HepG2 (cell line): ENCODE measurements at regions not wholly inside any gene's neighbourhood (a gene's known extent, or its start where the extent isn't known, plus 50 kb on each side); places are given as distances from the start of the nearest gene placed in this dataset.

ENCODE experiments used
- ATAC-seq: fragments of 200-7000 bp; cut with Tn5 transposase; 3 replicates; pipeline ENCODE4 v1.9.1; 2020; ENCODE audit warnings: mild to moderate bottlenecking, moderate library complexity
- BruUV-seq: library from RNA; stranded (reverse); fragments of 400-500 nt; replicated peaks from 2 replicates; lab custom pipeline; 2021; lab: Mats Ljungman, UMichigan
- CTCF ChIA-PET: fragments of 300-600 bp; formaldehyde crosslinking; extraction: SDS; loops from one replicate; lab custom pipeline; 2021; ENCODE audit warnings: low total read pairs, inconsistent platforms, low intra/inter-chr PET ratio; lab: Yijun Ruan, JAX
- POLR2A ChIA-PET: fragments of 350-600 bp; sonication (Branson Sonifier 250); formaldehyde crosslinking; loops from one replicate; lab custom pipeline; 2020; ENCODE audit warnings: antibody characterized with exemption, inconsistent platforms; lab: Yijun Ruan, JAX
- DNase-seq: peaks from one replicate; pipeline ENCODE4 v3.0.0-alpha.2; 2015; ENCODE audit warnings: low spot score
- FAIRE-seq: peaks from 3 replicates; lab custom pipeline; 2011; peaks lifted over from hg19 to GRCh38; lab: Jason Lieb, UNC
- H2AFZ ChIP-seq: one replicate; pipeline ENCODE4 v1.6.1; 2011; ENCODE audit warnings: low read length, inconsistent platforms
- H3K27ac ChIP-seq: fragments of 300-600 bp; 3 replicates; pipeline ENCODE4 v1.8.0; 2011; ENCODE audit warnings: mixed run types, mild to moderate bottlenecking, mixed read lengths, low read length, inconsistent platforms; ENCODE audit not compliant: insufficient read depth; ENCODE audit errors: extremely low read length
- H3K27me3 ChIP-seq, 2 experiments: fragments of 200-600 bp in 1 of 2; 2 replicates in 1 of 2; 3 replicates in 1 of 2; pipeline versions ENCODE4 v1.6.0 to v1.8.0; 2011; ENCODE audit warnings: low read length in 2 of 2, mild to moderate bottlenecking in 2 of 2, moderate library complexity in 2 of 2, inconsistent platforms in 1 of 2; ENCODE audit not compliant: insufficient read depth in 2 of 2, control insufficient read depth in 1 of 2
- H3K36me3 ChIP-seq, 2 experiments: fragments of 200-600 bp in 1 of 2; replicated peaks in 1 of 2; 2 replicates in 1 of 2; 3 replicates in 1 of 2; pipeline versions ENCODE4 v1.5.1 to v1.8.0; 2011; ENCODE audit warnings: low read length in 2 of 2, inconsistent platforms in 1 of 2; ENCODE audit not compliant: insufficient read depth in 2 of 2, control insufficient read depth in 1 of 2
- H3K4me1 ChIP-seq: 2 replicates; pipeline ENCODE4 v1.5.1; 2012; ENCODE audit warnings: low read length, inconsistent platforms; ENCODE audit not compliant: insufficient read depth
- H3K4me2 ChIP-seq: 2 replicates; pipeline ENCODE4 v1.6.0; 2011; ENCODE audit warnings: low read depth, low read length, inconsistent platforms
- H3K4me3 ChIP-seq, 3 experiments: fragments of 200-600 bp in 1 of 3; sonication (generic), shearing (Covaris generic) in 1 of 3; replicated peaks in 1 of 3; 2 replicates each; pipeline ENCODE4 v1.5.1; 2011 to 2016; ENCODE audit warnings: low read length in 3 of 3, inconsistent platforms in 2 of 3, low read depth in 2 of 3, mild to moderate bottlenecking in 2 of 3, control low read depth in 1 of 3, mixed read lengths in 1 of 3; ENCODE audit not compliant: insufficient read depth in 1 of 3
- H3K79me2 ChIP-seq: one replicate; pipeline ENCODE4 v1.6.1; 2011; ENCODE audit warnings: low read length, inconsistent platforms; ENCODE audit not compliant: insufficient read depth
- H3K9ac ChIP-seq: 2 replicates; pipeline ENCODE4 v1.6.0; 2011; ENCODE audit warnings: mild to moderate bottlenecking, low read depth, low read length, inconsistent platforms; ENCODE audit not compliant: insufficient read depth
- H3K9me3 ChIP-seq: 2 replicates; pipeline ENCODE4 v1.5.1; 2012; ENCODE audit warnings: mild to moderate bottlenecking, low read length
- H4K20me1 ChIP-seq: 2 replicates; pipeline ENCODE4 v1.6.0; 2011; ENCODE audit warnings: inconsistent platforms, mild to moderate bottlenecking, low read length, moderate library complexity; ENCODE audit not compliant: insufficient read depth
- ATAD3A ChIP-seq: sonication (generic); formaldehyde crosslinking; IDR thresholded peaks from 2 replicates; pipeline ENCODE4 v1.4.0; 2020; ENCODE audit warnings: missing genetic modification reagents
- CHD4 ChIP-seq: fragments of 200-600 bp; sonication (generic); IDR thresholded peaks from 2 replicates; pipeline ENCODE4 v1.7.0; 2017; ENCODE audit warnings: mild to moderate bottlenecking, low read length, borderline replicate concordance
- EHMT2 ChIP-seq: fragments of 200-600 bp; sonication (generic); IDR thresholded peaks from 2 replicates; pipeline ENCODE4 v1.7.0; 2017; ENCODE audit warnings: antibody characterized with exemption, low read depth, low read length, borderline replicate concordance
- HNRNPH1 ChIP-seq: fragments of 200-400 bp; formaldehyde crosslinking; optimal IDR thresholded peaks from 2 replicates; pipeline ENCODE3; 2017; ENCODE audit warnings: mild to moderate bottlenecking, low read depth, low read length
- MNT ChIP-seq: fragments of 450-650 bp; IDR thresholded peaks from 2 replicates; pipeline ENCODE4 v1.6.1; 2016
- POLR2G ChIP-seq: fragments of 200-400 bp; formaldehyde crosslinking; IDR thresholded peaks from 2 replicates; pipeline ENCODE4 v1.6.1; 2018; ENCODE audit warnings: mild to moderate bottlenecking, low read depth, low read length, moderate library complexity
- ZFP82 ChIP-seq: sonication (generic); formaldehyde crosslinking; IDR thresholded peaks from 2 replicates; pipeline ENCODE4 v1.5.1; 2020; ENCODE audit warnings: mild to moderate bottlenecking, missing genetic modification reagents, borderline replicate concordance
- ZNF564 ChIP-seq: sonication (generic); formaldehyde crosslinking; IDR thresholded peaks from 2 replicates; pipeline ENCODE4 v1.8.1; 2023; ENCODE audit warnings: mild to moderate bottlenecking, missing genetic modification reagents
- ZNF879 ChIP-seq: sonication (generic); formaldehyde crosslinking; IDR thresholded peaks from 2 replicates; pipeline ENCODE4 v1.8.1; 2023; ENCODE audit warnings: missing genetic modification reagents
- in situ Hi-C: cut with HindIII; loops from 2 replicates; pipeline ENCODE4 v1.10.0; 2017; ENCODE audit warnings: low pct_unique_long_range_greater_than_20kb; ENCODE audit not compliant: extremely low pct_ligation_motif_present
- intact Hi-C: fragments of 100-400 bp; cut with micrococcal nuclease; formaldehyde crosslinking; loops from one replicate; pipeline ENCODE4 v1.10.0; 2022; ENCODE audit not compliant: unreplicated experiment
- TF ChIP-seq, protein P1 (sequence below): sonication (generic); formaldehyde crosslinking; IDR thresholded peaks from 2 replicates; pipeline ENCODE4 v1.8.1; 2023; ENCODE audit warnings: mild to moderate bottlenecking, missing genetic modification reagents

GRCh38 chr2:155200753-155201152, 502.3 kb downstream of the KCNJ3 start:
- H3K36me3 ChIP-seq, result no peaks in the 10 kb centered on the region
- H3K79me2 ChIP-seq, result no peaks in the 10 kb centered on the region
- no peak overlapping the region for H3K27ac ChIP-seq
- intact Hi-C loops (no loop called here), in situ Hi-C loops (loop anchor here (25.0 kb wide), 1 partner anchor 763 kb away; no protein-coding TSS in a partner anchor)
- TF ChIP-seq HNRNPH1 (no peak), MNT (no peak), CHD4 (no peak), ZNF564 (CRISPR knock-in tag) (no peak), EHMT2 (no peak), POLR2G (no peak), ZFP82 (CRISPR knock-in tag) (no peak), ZNF879 (no peak), ATAD3A (no peak)
- TF ChIP-seq, protein P1, sequence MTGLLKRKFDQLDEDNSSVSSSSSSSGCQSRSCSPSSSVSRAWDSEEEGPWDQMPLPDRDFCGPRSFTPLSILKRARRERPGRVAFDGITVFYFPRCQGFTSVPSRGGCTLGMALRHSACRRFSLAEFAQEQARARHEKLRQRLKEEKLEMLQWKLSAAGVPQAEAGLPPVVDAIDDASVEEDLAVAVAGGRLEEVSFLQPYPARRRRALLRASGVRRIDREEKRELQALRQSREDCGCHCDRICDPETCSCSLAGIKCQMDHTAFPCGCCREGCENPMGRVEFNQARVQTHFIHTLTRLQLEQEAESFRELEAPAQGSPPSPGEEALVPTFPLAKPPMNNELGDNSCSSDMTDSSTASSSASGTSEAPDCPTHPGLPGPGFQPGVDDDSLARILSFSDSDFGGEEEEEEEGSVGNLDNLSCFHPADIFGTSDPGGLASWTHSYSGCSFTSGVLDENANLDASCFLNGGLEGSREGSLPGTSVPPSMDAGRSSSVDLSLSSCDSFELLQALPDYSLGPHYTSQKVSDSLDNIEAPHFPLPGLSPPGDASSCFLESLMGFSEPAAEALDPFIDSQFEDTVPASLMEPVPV (CRISPR knock-in tag), result no peak
- FAIRE-seq (no peak), DNase-seq (no peak), ATAC-seq (no peak)
- no peaks in the 10 kb centered on the region for H3K27me3 ChIP-seq
- ChIA-PET CTCF (no interaction called here), POLR2A (no interaction called here)
- H2AFZ ChIP-seq, result no peak overlapping the region
- no TSS peak for BruUV-seq
- H3K4me2 ChIP-seq, result no peak overlapping the region
- no peak overlapping the region for H3K4me3 ChIP-seq
- H3K9ac ChIP-seq, result no peak overlapping the region
- no peaks in the 10 kb centered on the region for H3K4me1 ChIP-seq
- H3K9me3 ChIP-seq, result no peaks in the 10 kb centered on the region
- H4K20me1 ChIP-seq, result no peaks in the 10 kb centered on the region
